Choroid plexus epithelial cell (primary cell): ENCODE measurements at regions not wholly inside any gene's neighbourhood (a gene's known extent, or its start where the extent isn't known, plus 50 kb on each side); places are given as distances from the start of the nearest gene placed in this dataset.
A peak's percentile ranks its signal among the peaks of the same experiment; 100 is the strongest.

Source experiments
- DNase-seq: peaks from one replicate; pipeline ENCODE4 v3.0.0-alpha.2; 2010; ENCODE audit warnings: low read depth
- H3K4me3 ChIP-seq: 2 replicates; pipeline ENCODE4 v1.5.1; 2011; ENCODE audit warnings: low read depth, mild to moderate bottlenecking, control low read depth, low read length, moderate library complexity
- CTCF ChIP-seq: conservative IDR thresholded peaks from 2 replicates; pipeline ENCODE4 v1.5.1; 2011; ENCODE audit warnings: low read depth, mild to moderate bottlenecking, control low read depth, inconsistent platforms, low read length, moderate library complexity

GRCh38 chr7:41489885-41490284, 213.0 kb downstream of the INHBA start:
- no peak overlapping the region for H3K4me3 ChIP-seq
- no peak for DNase-seq
- no peak for TF ChIP-seq CTCF

GRCh38 chr7:41487229-41487940, 215.5 kb downstream of the INHBA start:
- DNase-seq: peak; percentile 80
- no peak overlapping the region for H3K4me3 ChIP-seq
- no peak for TF ChIP-seq CTCF

GRCh38 chr7:41481353-41481752, 221.5 kb downstream of the INHBA start:
- peak; percentile 47 for DNase-seq
- H3K4me3 ChIP-seq: no peak overlapping the region
- TF ChIP-seq CTCF: no peak

GRCh38 chr7:41478187-41478586, 224.7 kb downstream of the INHBA start:
- no peak for DNase-seq

GRCh38 chr7:41476460-41476803, 226.5 kb downstream of the INHBA start:
- no peak for TF ChIP-seq CTCF
- no peak for DNase-seq
- H3K4me3 ChIP-seq: no peak overlapping the region

More at GRCh38 chr7:41478187-41478586, 224.7 kb downstream of the INHBA start:
- H3K4me3 ChIP-seq: no peak overlapping the region
- no peak for TF ChIP-seq CTCF

GRCh38 chr7:41475801-41476459, 227.0 kb downstream of the INHBA start:
- no peak overlapping the region for H3K4me3 ChIP-seq
- TF ChIP-seq CTCF: no peak
- no peak for DNase-seq
